HepG2 (cell line): ENCODE measurements at regions not wholly inside any gene's neighbourhood (a gene's known extent, or its start where the extent isn't known, plus 50 kb on each side); places are given as distances from the start of the nearest gene placed in this dataset.

Experiments
- BCL3 ChIP-seq: sonication (generic); formaldehyde crosslinking; IDR thresholded peaks from 2 replicates; pipeline ENCODE4 v1.5.1; 2020; ENCODE audit warnings: mild to moderate bottlenecking, missing genetic modification reagents, moderate library complexity
- EP300 ChIP-seq, 3 experiments: sonication (generic) in 1 of 3; formaldehyde crosslinking in 1 of 3; IDR thresholded peaks; 2 replicates each; pipeline versions ENCODE4 v1.5.1 to v1.6.1; 2011 to 2020; ENCODE audit warnings: low read depth in 2 of 3, low read length in 2 of 3, borderline replicate concordance in 1 of 3, improper control_type of control experiment in 1 of 3, mild to moderate bottlenecking in 1 of 3, missing genetic modification reagents in 1 of 3, moderate library complexity in 1 of 3
- SMAD3 ChIP-seq: sonication (generic); formaldehyde crosslinking; IDR thresholded peaks from 2 replicates; pipeline ENCODE4 v1.4.0; 2020; ENCODE audit warnings: missing genetic modification reagents
- SRSF9 ChIP-seq: fragments of 200-400 bp; formaldehyde crosslinking; IDR thresholded peaks from 2 replicates; pipeline ENCODE4 v1.6.1; 2018; ENCODE audit warnings: borderline replicate concordance, mild to moderate bottlenecking, low read depth, low read length; ENCODE audit not compliant: insufficient read depth, poor library complexity, severe bottlenecking
- YY1 ChIP-seq: IDR thresholded peaks from 2 replicates; pipeline ENCODE4 v1.6.1; 2011; ENCODE audit warnings: low read length, low read depth, moderate library complexity, mild to moderate bottlenecking; ENCODE audit not compliant: insufficient read depth, insufficient replicate concordance

- TF ChIP-seq YY1 (no peak), BCL3 (CRISPR knock-in tag) (no peak), EP300 (IDR thresholded peaks at IDR 0.05; ENCODE audit: low read depth in 2 of 2, low read length in 2 of 2) (no peak), EP300 (CRISPR knock-in tag; IDR thresholded peaks at IDR 0.05; ENCODE audit: borderline replicate concordance) (no peak), SMAD3 (no peak), SRSF9 (no peak)
Measured at GRCh38 chr10:44820094-44820493, 91.0 kb upstream of the TMEM72 start.
